C4-2B (cell line): ENCODE measurements at regions not wholly inside any gene's neighbourhood (a gene's known extent, or its start where the extent isn't known, plus 50 kb on each side); places are given as distances from the start of the nearest gene placed in this dataset.

Source experiments
- CTCF ChIP-seq: fragments of 450-650 bp; conservative IDR thresholded peaks from 2 replicates; pipeline ENCODE4 v1.5.1; 2017; ENCODE audit warnings: mild to moderate bottlenecking
- ZFX ChIP-seq: fragments of 450-650 bp; IDR thresholded peaks from 2 replicates; pipeline ENCODE4 v1.6.1; 2017

- no peak for TF ChIP-seq CTCF
- no peak for TF ChIP-seq ZFX
Measured at GRCh38 chr5:89584339-89584956, 701.5 kb upstream of the MEF2C start.
